Activated naive CD4-positive, alpha-beta T cell treated with anti-CD3 and anti-CD28 coated beads, Interleukin-2, amount 50 U/mL, for 16 hours (primary cell): ENCODE measurements at regions not wholly inside any gene's neighbourhood (a gene's known extent, or its start where the extent isn't known, plus 50 kb on each side); places are given as distances from the start of the nearest gene placed in this dataset.
"Not testable (repeated sequence)": the region's sequence is repeated elsewhere in the genome, so short reads cannot be mapped to it uniquely, and the experiment has no call there.

Experiments used
- DNase-seq: peaks from one replicate; pipeline ENCODE4 v3.0.0-alpha.2; 2020

- DNase-seq, result no peak
Observed at GRCh38 chr18:2146092-2146491, 425.2 kb downstream of the METTL4 start.

DNA sequence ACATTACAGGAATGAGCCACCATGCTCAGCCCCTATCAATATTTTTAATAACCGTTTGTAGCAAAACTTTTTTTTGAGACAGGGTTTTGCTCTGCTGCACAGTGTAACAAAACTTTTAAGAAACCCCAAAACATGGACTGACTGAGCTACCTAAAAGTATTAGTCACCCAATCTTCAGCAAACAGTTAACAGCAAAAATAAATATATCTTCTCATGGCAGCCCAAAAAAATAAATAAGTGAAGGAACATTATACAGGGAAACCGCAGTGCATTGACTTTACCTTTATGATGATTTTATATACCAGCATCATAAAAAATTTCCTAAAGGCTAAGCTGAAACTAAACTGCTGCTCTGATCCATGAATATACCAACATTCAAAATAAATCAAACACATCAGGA, 424.6 kb downstream of the METTL4 start:
- no peak for DNase-seq

- no peak for DNase-seq
Observed at GRCh38 chr18:2147476-2148230, 423.7 kb downstream of the METTL4 start.

GRCh38 chr18:2148823-2149222, 422.5 kb downstream of the METTL4 start:
- no peak for DNase-seq

- DNase-seq, result no peak
Observed at GRCh38 chr18:2150566-2150965, 420.7 kb downstream of the METTL4 start.

GRCh38 chr18:2154278-2154677, 417.0 kb downstream of the METTL4 start:
- DNase-seq, result no peak

DNA sequence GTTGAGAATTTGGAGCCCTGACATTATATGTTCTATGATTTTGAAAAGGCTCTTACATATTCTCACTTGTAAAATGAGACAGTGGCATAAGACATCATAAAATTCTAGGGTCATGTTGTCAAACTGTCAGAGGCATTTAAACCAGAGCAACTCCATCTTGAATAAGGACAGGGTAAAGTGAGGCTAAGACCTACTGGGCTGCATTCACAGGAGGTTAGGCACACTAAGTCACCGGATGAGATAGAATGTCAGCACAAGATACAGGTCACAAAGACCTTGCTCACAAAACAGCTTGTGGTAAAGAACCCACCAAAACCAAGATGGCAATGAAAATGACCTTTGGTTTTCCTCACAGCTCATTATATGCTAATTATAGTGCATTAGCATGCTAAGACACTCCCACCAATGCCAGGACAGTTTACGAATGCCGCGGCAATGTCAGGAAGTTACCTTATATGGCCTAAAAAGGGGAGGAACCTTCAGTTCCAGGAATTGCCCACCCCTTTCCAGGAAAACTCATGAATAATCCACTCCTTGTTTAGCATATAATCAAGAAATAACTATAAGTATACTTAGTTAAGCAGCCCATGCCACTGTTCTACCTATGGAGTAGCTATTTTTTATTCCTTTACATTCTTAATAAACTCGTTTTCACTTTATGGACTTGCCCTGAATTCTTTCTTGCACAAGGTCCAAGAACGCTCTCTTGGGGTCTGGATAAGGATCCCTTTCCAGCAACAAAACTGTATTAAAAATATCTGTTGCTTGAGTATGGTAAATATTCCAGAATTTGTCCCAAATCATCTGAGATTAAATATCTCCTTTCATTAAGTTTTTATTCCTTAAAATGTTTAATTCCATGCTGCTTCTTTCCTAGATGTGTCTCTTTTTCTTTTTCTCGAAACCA, 406.4 kb downstream of the METTL4 start:
- no peak for DNase-seq

DNA sequence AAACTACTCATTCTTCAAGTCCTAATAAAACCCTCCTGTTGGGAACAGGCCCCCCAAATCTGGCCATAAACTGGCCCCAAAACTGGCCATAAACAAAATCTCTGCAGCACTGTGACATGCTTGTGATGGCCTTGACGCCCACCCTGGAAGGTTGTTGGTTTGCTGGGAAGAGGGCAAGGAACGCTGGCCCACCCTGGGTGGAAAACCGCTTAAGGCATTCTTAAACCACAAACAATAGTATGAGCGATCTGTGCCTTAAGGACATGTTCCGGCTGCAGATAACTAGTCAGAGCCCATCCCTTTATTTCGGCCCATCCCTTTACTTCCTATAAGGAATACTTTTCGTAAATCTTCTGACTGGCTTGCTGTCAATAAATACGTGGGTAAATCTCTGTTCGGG, 404.4 kb downstream of the METTL4 start:
- DNase-seq, result not testable (repeated sequence)

GRCh38 chr18:2168022-2168421, 403.3 kb downstream of the METTL4 start:
- no peak for DNase-seq

DNA sequence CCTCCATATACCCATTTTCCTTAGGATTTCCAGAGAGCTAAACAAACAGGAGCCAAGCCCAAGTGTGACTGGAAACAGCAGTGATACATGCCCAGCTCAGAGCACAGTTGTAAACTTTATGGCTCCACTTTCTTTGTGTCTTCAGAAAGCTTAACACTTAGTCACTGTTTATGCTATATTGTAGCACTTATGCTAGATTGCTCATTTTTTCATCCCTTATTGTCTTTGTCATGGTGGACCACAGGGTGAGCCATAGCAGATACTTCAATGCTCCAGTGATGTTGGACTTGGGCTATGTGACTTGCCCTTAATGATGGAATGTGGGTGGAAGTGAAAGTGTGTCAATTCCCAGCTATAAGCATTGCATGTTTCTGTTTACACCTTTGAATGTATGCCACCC, 401.6 kb downstream of the METTL4 start:
- no peak for DNase-seq

- no peak for DNase-seq
Observed at GRCh38 chr18:2171840-2172625, 399.3 kb downstream of the METTL4 start.

DNA sequence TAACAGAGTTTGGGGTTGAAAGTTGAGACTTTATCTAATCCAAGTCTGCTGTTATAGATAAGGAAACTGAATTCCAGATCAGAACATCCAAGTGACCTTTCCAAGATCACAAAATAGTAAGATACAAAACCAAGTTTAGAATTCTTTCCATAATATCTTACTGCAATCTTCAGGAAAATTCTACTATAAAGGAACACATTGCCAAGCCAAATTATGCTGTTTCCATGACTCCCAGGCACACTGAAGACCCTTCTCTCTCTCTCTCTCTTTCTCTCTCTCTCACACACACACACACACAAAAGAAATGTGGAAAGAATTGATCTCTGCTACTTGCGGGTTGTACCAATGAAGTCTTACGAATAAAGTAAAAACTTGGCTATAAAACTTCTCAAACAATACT, 398.4 kb downstream of the METTL4 start:
- DNase-seq, result no peak

GRCh38 chr18:2173486-2173885, 397.8 kb downstream of the METTL4 start:
- no peak for DNase-seq

GRCh38 chr18:2178036-2178435, 393.3 kb downstream of the METTL4 start:
- no peak for DNase-seq

GRCh38 chr18:2179498-2180183, 391.7 kb downstream of the METTL4 start:
- no peak for DNase-seq

DNA sequence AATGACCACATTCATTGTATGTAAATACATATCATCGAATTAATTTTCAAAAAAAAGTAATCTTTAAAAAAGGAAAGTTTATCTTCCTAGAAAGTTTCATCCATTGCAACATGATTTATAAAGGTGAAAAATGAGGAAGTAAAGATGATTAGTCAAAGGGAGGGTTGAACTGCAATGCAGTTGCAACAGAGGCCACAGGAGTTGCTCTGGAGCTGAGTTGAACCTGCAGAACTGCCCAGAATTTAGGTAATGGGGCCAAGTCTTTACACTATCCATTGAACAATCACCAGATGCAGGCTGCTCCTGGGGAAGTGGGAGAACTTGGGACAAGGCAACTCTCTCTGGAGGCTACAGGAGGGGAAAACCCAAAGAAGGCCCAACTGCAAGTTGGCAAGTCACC, 390.7 kb downstream of the METTL4 start:
- DNase-seq, result no peak

GRCh38 chr18:2183432-2183831, 387.9 kb downstream of the METTL4 start:
- no peak for DNase-seq

DNA sequence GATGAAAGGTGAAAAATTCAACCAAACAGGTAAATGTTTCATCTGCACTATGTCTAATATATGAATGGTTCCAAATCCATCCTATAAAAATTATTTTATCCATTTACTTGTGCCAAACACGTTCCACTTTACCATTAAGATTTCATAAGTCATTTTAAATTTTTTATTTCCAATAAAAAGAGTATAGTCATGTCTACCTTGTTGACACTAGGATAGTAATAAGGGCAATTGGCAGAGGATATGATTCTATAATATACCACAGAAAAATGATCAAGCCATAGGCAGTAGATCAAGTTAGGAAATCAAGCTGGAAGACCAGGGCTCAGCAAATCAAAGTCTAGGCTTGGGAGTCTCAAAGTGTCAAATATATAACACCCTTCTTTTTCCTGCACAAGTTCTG, 384.3 kb downstream of the METTL4 start:
- DNase-seq, result no peak

GRCh38 chr18:2188258-2188657, 383.0 kb downstream of the METTL4 start:
- no peak for DNase-seq

GRCh38 chr18:2191180-2191790, 380.0 kb downstream of the METTL4 start:
- no peak for DNase-seq

- DNase-seq, result no peak
Observed at GRCh38 chr18:2192562-2192961, 378.7 kb downstream of the METTL4 start.

DNA sequence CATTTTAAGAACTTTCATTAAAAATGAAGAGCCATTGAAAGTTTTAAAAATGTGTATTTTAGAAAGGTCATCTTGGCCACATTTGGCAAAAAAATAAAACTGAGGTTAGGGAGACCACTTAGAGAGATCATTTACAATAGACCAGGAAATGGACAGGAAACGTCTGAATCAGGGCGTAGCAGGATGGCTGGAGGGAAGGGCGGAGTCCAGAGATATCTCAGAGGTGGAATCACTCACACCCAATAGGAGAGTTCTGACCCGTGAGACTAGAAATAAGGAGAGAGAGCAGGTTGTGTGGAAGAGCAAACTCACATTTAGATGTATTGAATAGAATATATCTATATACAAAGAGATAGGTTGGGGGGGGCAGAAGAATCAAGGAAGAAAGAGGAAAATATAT, 373.4 kb downstream of the METTL4 start:
- DNase-seq, result no peak
